K562 (cell line): ENCODE measurements at regions not wholly inside any gene's neighbourhood (a gene's known extent, or its start where the extent isn't known, plus 50 kb on each side); places are given as distances from the start of the nearest gene placed in this dataset.

Experiments
- ARID3B ChIP-seq: fragments of 250-450 bp; sonication (Bioruptor Pico); IDR thresholded peaks from 2 replicates; pipeline ENCODE4 v1.4.0; 2020; ENCODE audit warnings: borderline replicate concordance
- FOSL1 ChIP-seq: fragments of 200-800 bp; sonication (Bioruptor generic); conservative IDR thresholded peaks from 2 replicates; pipeline ENCODE4 v1.6.1; 2016; ENCODE audit warnings: missing genetic modification characterization, missing compliant biosample characterization
- IRF2 ChIP-seq: sonication (generic); formaldehyde crosslinking; IDR thresholded peaks from 2 replicates; pipeline ENCODE4 v1.8.1; 2022; ENCODE audit warnings: mild to moderate bottlenecking, missing genetic modification reagents
- KAT8 ChIP-seq: fragments of 450-650 bp; IDR thresholded peaks from 2 replicates; pipeline ENCODE4 v1.6.1; 2016; ENCODE audit warnings: low read depth, mild to moderate bottlenecking
- MXI1 ChIP-seq: IDR thresholded peaks from 2 replicates; pipeline ENCODE4 v1.6.1; 2011; ENCODE audit warnings: low read depth, mild to moderate bottlenecking, improper control_type of control experiment, low read length
- RBM34 ChIP-seq: fragments of 200-400 bp; formaldehyde crosslinking; IDR thresholded peaks from 2 replicates; pipeline ENCODE4 v1.6.1; 2018; ENCODE audit warnings: low read length, borderline replicate concordance; ENCODE audit not compliant: insufficient read depth
- SRSF1 ChIP-seq: fragments of 200-400 bp; formaldehyde crosslinking; IDR thresholded peaks from 2 replicates; pipeline ENCODE4 v1.6.1; 2017; ENCODE audit warnings: mild to moderate bottlenecking, low read depth, low read length, moderate library complexity
- TAF15 ChIP-seq: fragments of 200-400 bp; formaldehyde crosslinking; IDR thresholded peaks from 2 replicates; pipeline ENCODE4 v1.6.1; 2017; ENCODE audit warnings: mild to moderate bottlenecking, low read depth, low read length, moderate library complexity
- VEZF1 ChIP-seq: fragments of 200-800 bp; sonication (Bioruptor generic); IDR thresholded peaks from 2 replicates; pipeline ENCODE4 v1.6.1; 2017; ENCODE audit warnings: missing genetic modification characterization, missing compliant biosample characterization
- WHSC1 ChIP-seq: IDR thresholded peaks from one replicate; pipeline ENCODE4 v1.6.1; 2012; ENCODE audit warnings: low read length, control low read depth, inconsistent platforms
- ZNF175 ChIP-seq: fragments of 200-800 bp; sonication (Bioruptor generic); IDR thresholded peaks from 2 replicates; pipeline ENCODE4 v1.6.1; 2016; ENCODE audit warnings: low read depth, mild to moderate bottlenecking, missing genetic modification characterization, missing compliant biosample characterization
- ZNF280A ChIP-seq: fragments of 450-650 bp; IDR thresholded peaks from 2 replicates; pipeline ENCODE4 v1.6.1; 2018; ENCODE audit warnings: mild to moderate bottlenecking, low read depth; ENCODE audit not compliant: partially characterized antibody
- ZNF584 ChIP-seq: fragments of 200-800 bp; sonication (Bioruptor generic); IDR thresholded peaks from 2 replicates; pipeline ENCODE4 v1.6.1; 2016; ENCODE audit warnings: low read depth, mild to moderate bottlenecking, missing genetic modification characterization, missing compliant biosample characterization
- TF ChIP-seq, protein P1 (sequence below): fragments of 250-450 bp; sonication (Bioruptor Pico); IDR thresholded peaks from 2 replicates; pipeline ENCODE4 v1.4.0; 2020

DNA sequence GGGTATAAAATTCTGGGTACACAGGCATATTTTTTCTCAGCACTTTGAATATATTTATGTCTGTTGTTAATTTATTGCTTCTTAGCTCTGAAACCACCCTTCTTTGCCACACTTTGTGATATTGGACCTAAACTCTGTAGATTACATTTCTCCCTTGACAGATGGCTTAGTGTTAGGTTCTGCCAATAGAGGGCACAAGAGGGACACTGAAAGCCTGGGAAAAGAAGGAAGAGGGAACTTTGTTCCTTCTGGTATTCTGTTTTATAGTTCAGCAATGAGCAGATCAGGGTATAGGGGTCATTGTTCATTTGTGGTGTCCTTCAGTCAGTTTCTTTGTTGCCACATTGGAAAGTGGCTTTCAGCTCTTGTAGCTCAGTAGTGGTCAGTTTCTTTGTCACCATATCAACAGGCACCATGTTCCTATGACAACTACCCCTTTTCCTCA lies 423.5 kb upstream of the PROX1 start (continued):
- no peak for TF ChIP-seq VEZF1 (CRISPR knock-in tag)
- TF ChIP-seq SRSF1 = no peak
- TF ChIP-seq IRF2 (CRISPR knock-in tag) = no peak
- TF ChIP-seq TAF15 = no peak
- TF ChIP-seq RBM34 = no peak
- TF ChIP-seq WHSC1 = no peak
- TF ChIP-seq KAT8 = no peak
- TF ChIP-seq MXI1 = no peak
- no peak for TF ChIP-seq ZNF280A
- no peak for TF ChIP-seq ZNF175
- TF ChIP-seq FOSL1 (tag) = no peak
- TF ChIP-seq, protein P1, sequence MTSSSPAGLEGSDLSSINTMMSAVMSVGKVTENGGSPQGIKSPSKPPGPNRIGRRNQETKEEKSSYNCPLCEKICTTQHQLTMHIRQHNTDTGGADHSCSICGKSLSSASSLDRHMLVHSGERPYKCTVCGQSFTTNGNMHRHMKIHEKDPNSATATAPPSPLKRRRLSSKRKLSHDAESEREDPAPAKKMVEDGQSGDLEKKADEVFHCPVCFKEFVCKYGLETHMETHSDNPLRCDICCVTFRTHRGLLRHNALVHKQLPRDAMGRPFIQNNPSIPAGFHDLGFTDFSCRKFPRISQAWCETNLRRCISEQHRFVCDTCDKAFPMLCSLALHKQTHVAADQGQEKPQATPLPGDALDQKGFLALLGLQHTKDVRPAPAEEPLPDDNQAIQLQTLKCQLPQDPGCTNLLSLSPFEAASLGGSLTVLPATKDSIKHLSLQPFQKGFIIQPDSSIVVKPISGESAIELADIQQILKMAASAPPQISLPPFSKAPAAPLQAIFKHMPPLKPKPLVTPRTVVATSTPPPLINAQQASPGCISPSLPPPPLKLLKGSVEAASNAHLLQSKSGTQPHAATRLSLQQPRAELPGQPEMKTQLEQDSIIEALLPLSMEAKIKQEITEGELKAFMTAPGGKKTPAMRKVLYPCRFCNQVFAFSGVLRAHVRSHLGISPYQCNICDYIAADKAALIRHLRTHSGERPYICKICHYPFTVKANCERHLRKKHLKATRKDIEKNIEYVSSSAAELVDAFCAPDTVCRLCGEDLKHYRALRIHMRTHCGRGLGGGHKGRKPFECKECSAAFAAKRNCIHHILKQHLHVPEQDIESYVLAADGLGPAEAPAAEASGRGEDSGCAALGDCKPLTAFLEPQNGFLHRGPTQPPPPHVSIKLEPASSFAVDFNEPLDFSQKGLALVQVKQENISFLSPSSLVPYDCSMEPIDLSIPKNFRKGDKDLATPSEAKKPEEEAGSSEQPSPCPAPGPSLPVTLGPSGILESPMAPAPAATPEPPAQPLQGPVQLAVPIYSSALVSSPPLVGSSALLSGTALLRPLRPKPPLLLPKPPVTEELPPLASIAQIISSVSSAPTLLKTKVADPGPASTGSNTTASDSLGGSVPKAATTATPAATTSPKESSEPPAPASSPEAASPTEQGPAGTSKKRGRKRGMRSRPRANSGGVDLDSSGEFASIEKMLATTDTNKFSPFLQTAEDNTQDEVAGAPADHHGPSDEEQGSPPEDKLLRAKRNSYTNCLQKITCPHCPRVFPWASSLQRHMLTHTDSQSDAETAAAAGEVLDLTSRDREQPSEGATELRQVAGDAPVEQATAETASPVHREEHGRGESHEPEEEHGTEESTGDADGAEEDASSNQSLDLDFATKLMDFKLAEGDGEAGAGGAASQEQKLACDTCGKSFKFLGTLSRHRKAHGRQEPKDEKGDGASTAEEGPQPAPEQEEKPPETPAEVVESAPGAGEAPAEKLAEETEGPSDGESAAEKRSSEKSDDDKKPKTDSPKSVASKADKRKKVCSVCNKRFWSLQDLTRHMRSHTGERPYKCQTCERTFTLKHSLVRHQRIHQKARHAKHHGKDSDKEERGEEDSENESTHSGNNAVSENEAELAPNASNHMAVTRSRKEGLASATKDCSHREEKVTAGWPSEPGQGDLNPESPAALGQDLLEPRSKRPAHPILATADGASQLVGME (CRISPR knock-in tag) = no peak
- TF ChIP-seq ZNF584 = no peak
- TF ChIP-seq ARID3B (CRISPR knock-in tag) = no peak
- TF ChIP-seq, all 486 proteins: peak for 8
